ENCODE measurements at regions not wholly inside any gene's neighbourhood (a gene's known extent, or its start where the extent isn't known, plus 50 kb on each side); places are given as distances from the start of the nearest gene placed in this dataset.

DNA sequence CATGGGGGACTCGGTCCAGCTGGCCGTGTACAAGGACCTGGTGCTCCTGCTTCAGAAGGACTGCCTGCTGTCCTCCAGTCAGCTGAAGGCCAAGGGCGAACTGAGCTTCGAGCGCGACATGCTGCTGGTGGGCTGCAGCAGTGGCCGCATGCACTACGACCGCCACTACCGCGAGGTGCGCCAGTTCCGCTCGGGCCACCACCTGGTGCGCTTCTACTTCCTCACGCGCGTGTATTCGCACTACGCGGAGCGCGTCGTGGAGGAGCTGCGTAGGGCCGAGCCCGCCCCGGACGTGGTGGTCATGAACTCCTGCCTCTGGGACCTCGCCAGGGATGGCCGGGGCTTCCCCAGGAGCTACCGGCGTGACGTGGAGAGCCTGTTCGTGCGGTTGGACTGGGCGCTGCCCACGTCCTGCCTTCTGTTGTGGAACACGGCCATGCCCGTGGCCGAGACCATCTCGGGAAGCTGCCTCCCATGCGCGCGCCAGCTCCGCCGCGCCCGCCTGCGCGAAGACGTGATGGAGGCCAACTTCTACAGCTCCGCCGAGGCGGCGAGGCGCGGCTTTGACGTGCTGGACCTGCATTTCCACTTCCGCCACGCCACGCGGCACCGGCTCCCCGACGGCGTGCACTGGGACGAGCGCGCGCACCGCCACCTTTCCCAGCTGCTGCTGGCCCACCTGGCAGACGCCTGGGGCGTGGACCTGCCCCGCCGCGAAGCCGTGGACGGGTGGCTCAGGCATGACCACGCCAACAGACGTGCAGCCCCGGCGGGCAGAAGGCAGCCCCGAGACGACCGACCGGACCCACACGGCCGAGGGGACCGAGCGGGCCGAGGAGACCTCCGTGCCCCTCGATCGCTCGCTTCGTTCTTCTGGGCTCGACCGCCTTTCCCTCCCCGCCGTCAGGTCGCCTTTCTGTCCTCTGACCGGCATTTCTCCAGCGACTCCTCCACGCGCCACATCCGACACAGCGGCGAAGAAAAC lies 293.9 kb upstream of the ERBB4 start:
- 99% methylated on average over 105 of the region's 109 CpGs for WGBS (ENCODE audit: low lambda C conversion rate, missing lambda C conversion rate)
- Histone ChIP-seq H4K20me1 (ENCODE audit: insufficient read depth, poor library complexity, severe bottlenecking) (no peaks in the 10 kb centered on the region), H3K4me2 (no peak overlapping the region), H3K79me2 (no peaks in the 10 kb centered on the region), H3K27me3 (no peaks in the 10 kb centered on the region), H2AFZ (no peak overlapping the region), H3K36me3 (replicated peaks; ENCODE audit: insufficient read depth, low read depth) (no peaks in the 10 kb centered on the region), H3K4me3 (no peak overlapping the region), H3K4me1 (ENCODE audit: insufficient read depth) (no peaks in the 10 kb centered on the region), H3K27ac (no peak overlapping the region), H3K9me3 (ENCODE audit: low read depth) (no peaks in the 10 kb centered on the region), H3K9me2 (replicated peaks; ENCODE audit: insufficient read depth) (no peaks in the 10 kb centered on the region)
- TF ChIP-seq EZH2 (IDR thresholded peaks at IDR 0.05; ENCODE audit: borderline replicate concordance) (no peak), EZH2phosphoT487 (IDR thresholded peaks at IDR 0.05; ENCODE audit: low read depth, severe bottlenecking, unreplicated experiment) (no peak), CTCF (IDR thresholded peaks at IDR 0.05; ENCODE audit: poor library complexity) (no peak)
- DNase-seq (ENCODE audit: low spot score) = no peak

DNA sequence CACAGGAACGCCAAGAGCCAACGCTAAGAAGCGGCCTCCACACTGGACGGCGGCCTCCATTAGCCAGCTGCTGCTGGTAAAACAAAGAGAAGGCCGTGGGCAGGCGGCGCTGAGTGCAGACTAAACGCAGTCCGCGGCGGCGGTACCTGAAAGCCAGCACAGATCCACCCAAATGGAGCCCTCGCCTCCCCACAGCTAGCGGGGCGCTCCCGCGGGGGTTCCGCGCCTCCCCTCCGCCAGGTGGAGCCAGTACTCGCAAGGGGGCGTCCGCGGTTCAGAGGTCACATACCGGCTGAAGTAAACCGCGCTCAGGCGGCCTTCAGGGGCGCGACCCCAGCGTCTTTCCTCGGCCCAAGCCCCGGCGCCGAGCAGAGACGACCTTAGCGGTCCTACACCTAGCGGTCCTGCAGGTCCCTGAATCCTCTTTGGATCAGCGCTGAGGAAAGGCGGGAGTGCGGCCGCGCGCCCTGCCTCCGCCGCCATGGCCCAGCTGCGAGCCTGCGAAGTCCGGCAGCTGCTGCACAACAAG lies 293.1 kb upstream of the ERBB4 start:
- Histone ChIP-seq H2AFZ (no peak overlapping the region), H3K36me3 (replicated peaks; ENCODE audit: insufficient read depth, low read depth) (no peaks in the 10 kb centered on the region), H3K79me2 (no peaks in the 10 kb centered on the region), H3K9me2 (replicated peaks; ENCODE audit: insufficient read depth) (no peaks in the 10 kb centered on the region), H3K27me3 (no peaks in the 10 kb centered on the region), H3K4me3 (no peak overlapping the region), H3K9me3 (ENCODE audit: low read depth) (no peaks in the 10 kb centered on the region), H3K27ac (no peak overlapping the region), H3K4me2 (no peak overlapping the region), H3K4me1 (ENCODE audit: insufficient read depth) (no peaks in the 10 kb centered on the region), H4K20me1 (ENCODE audit: insufficient read depth, poor library complexity, severe bottlenecking) (no peaks in the 10 kb centered on the region)
- TF ChIP-seq CTCF (IDR thresholded peaks at IDR 0.05; ENCODE audit: poor library complexity) (no peak), EZH2 (IDR thresholded peaks at IDR 0.05; ENCODE audit: borderline replicate concordance) (no peak), EZH2phosphoT487 (IDR thresholded peaks at IDR 0.05; ENCODE audit: low read depth, severe bottlenecking, unreplicated experiment) (no peak)
- WGBS (ENCODE audit: low lambda C conversion rate, missing lambda C conversion rate) = 94% methylated on average over 44 of the region's 50 CpGs
- no peak for DNase-seq (ENCODE audit: low spot score)

DNA sequence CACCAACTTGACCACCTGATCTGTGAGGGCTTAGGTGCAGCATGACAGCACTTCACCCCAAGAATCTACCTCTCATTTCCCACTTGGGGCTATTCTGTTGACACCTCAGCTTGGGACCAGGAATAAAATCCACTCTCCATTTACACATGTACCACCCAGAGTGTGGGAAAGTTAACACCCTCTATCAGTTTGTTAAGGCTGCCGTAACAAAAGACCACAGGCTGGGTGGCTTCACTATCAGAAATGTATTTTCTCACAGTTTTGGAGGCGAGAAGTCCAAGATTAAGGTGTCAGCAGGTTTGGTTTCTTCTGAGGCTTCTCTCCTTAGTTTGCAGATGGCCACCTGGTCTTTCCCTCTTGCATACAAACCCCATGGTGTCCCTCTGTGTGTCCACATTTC lies 277.7 kb upstream of the ERBB4 start:
- no peak overlapping the region for H3K4me3 ChIP-seq
- 82% methylated on average over 2 of the region's 2 CpGs for whole genome bisulfite sequencing (ENCODE audit: low lambda C conversion rate, missing lambda C conversion rate)
- H2AFZ ChIP-seq = no peak overlapping the region
- no peaks in the 10 kb centered on the region for H3K9me2 ChIP-seq (replicated peaks; ENCODE audit: insufficient read depth)
- no peak for DNase-seq (ENCODE audit: low spot score)
- no peaks in the 10 kb centered on the region for H3K36me3 ChIP-seq (replicated peaks; ENCODE audit: insufficient read depth, low read depth)
- no peaks in the 10 kb centered on the region for H3K4me1 ChIP-seq (ENCODE audit: insufficient read depth)
- no peaks in the 10 kb centered on the region for H3K27me3 ChIP-seq
- H4K20me1 ChIP-seq (ENCODE audit: insufficient read depth, poor library complexity, severe bottlenecking) = no peaks in the 10 kb centered on the region
- TF ChIP-seq EZH2phosphoT487 (IDR thresholded peaks at IDR 0.05; ENCODE audit: low read depth, severe bottlenecking, unreplicated experiment) = no peak
- TF ChIP-seq CTCF (IDR thresholded peaks at IDR 0.05; ENCODE audit: poor library complexity) = no peak
- TF ChIP-seq EZH2 (IDR thresholded peaks at IDR 0.05; ENCODE audit: borderline replicate concordance) = no peak
- no peak overlapping the region for H3K4me2 ChIP-seq
- no peaks in the 10 kb centered on the region for H3K79me2 ChIP-seq
- no peak overlapping the region for H3K27ac ChIP-seq
- H3K9me3 ChIP-seq (ENCODE audit: low read depth) = no peaks in the 10 kb centered on the region
